DOHH2 (cell line): ENCODE measurements at regions not wholly inside any gene's neighbourhood (a gene's known extent, or its start where the extent isn't known, plus 50 kb on each side); places are given as distances from the start of the nearest gene placed in this dataset.

ENCODE experiments used
- CTCF ChIP-seq: fragments of 200-600 bp; sonication (generic); IDR thresholded peaks from one replicate; pipeline ENCODE4 v1.5.1; 2014; ENCODE audit warnings: antibody characterized with exemption, mild to moderate bottlenecking, low read depth, low read length; ENCODE audit not compliant: poor library complexity, severe bottlenecking
- EZH2phosphoT487 ChIP-seq: fragments of 200-600 bp; sonication (generic); IDR thresholded peaks from 2 replicates; pipeline ENCODE4 v1.6.1; 2017; ENCODE audit warnings: borderline replicate concordance, mild to moderate bottlenecking, antibody characterized with exemption, low read length, moderate library complexity, mixed read lengths

- no peak for TF ChIP-seq CTCF
- no peak for TF ChIP-seq EZH2phosphoT487
Observed at GRCh38 chr15:60124460-60125070, 120.5 kb downstream of the FOXB1 start.
